ENCODE measurements at regions not wholly inside any gene's neighbourhood (a gene's known extent, or its start where the extent isn't known, plus 50 kb on each side); places are given as distances from the start of the nearest gene placed in this dataset.

DNA sequence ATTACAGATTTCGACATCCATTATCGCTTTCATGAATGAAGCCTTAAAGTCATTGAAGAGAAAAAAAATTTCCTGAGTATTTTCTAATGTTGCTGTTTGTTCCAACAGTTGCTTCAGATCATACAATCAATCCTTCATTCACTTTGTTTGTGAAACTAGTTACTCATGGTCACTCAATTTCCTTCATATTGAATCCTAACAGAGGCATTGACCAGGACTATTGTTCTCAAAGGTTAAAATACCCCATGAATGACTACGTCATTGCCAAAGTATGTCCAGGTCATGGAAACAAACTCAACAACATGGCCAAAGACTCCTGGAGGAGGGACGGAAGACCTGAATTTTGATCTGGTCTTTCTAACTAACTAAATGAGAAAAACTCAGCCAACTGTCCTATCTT lies 54.0 kb upstream of the ABCB5 start:
- H3K27ac Mint-ChIP-seq, result no peak overlapping the region
- H3K4me3 Mint-ChIP-seq, result no peak overlapping the region
- no peaks in the 10 kb centered on the region for H3K36me3 Mint-ChIP-seq
- ATAC-seq (ENCODE audit: low read depth in 2 of 2) (no peak), DNase-seq (no peak)
- no peaks in the 10 kb centered on the region for H3K4me1 Mint-ChIP-seq
- peaks cover 0 to 3% (median 0%) of the 10 kb centered on the region in 7 donors for H3K9me3 Mint-ChIP-seq
- peaks cover 0 to 4% (median 0%) of the 10 kb centered on the region in 3 donors for H3K27me3 Mint-ChIP-seq

GRCh38 chr7:20561908-20562307 lies 53.6 kb upstream of the ABCB5 start:
- H3K4me1 Mint-ChIP-seq, result no peaks in the 10 kb centered on the region
- peaks cover 0 to 4% (median 0%) of the 10 kb centered on the region in 3 donors for H3K27me3 Mint-ChIP-seq
- peaks cover 0 to 3% (median 0%) of the 10 kb centered on the region in 7 donors for H3K9me3 Mint-ChIP-seq
- no peak overlapping the region for H3K4me3 Mint-ChIP-seq
- no peak for ATAC-seq (ENCODE audit: low read depth in 2 of 2)
- no peaks in the 10 kb centered on the region for H3K36me3 Mint-ChIP-seq
- no peak overlapping the region for H3K27ac Mint-ChIP-seq
- DNase-seq, result no peak

GRCh38 chr7:20562461-20562860 lies 53.0 kb upstream of the ABCB5 start:
- ATAC-seq (ENCODE audit: low read depth in 2 of 2) (no peak), DNase-seq (no peak)
- H3K4me3 Mint-ChIP-seq, result no peak overlapping the region
- no peaks in the 10 kb centered on the region for H3K4me1 Mint-ChIP-seq
- H3K36me3 Mint-ChIP-seq, result no peaks in the 10 kb centered on the region
- peaks cover 0 to 4% (median 0%) of the 10 kb centered on the region in 3 donors for H3K27me3 Mint-ChIP-seq
- no peak overlapping the region for H3K27ac Mint-ChIP-seq
- peaks cover 0 to 3% (median 1%) of the 10 kb centered on the region in 7 donors for H3K9me3 Mint-ChIP-seq
